A549 (cell line): ENCODE measurements at regions not wholly inside any gene's neighbourhood (a gene's known extent, or its start where the extent isn't known, plus 50 kb on each side); places are given as distances from the start of the nearest gene placed in this dataset.

Experiments used
- EP300 ChIP-seq, 2 experiments: fragments of >200 bp; sonication (Bioruptor Twin); formaldehyde crosslinking; IDR thresholded peaks; 2 replicates in 1 of 2; 3 replicates in 1 of 2; pipeline ENCODE4 v1.6.1; 2016 to 2017
- KDM1A ChIP-seq: fragments of 200-600 bp; sonication (generic); IDR thresholded peaks from 2 replicates; pipeline ENCODE4 v1.6.1; 2016; ENCODE audit warnings: low read depth, mild to moderate bottlenecking
- KDM5A ChIP-seq: fragments of 200-600 bp; sonication (generic); IDR thresholded peaks from 2 replicates; pipeline ENCODE4 v1.6.1; 2016; ENCODE audit warnings: antibody characterized with exemption, mild to moderate bottlenecking
- MYC ChIP-seq: IDR thresholded peaks from 2 replicates; pipeline ENCODE4 v1.6.1; 2012; ENCODE audit warnings: mild to moderate bottlenecking, inconsistent platforms, low read length, improper control_type of control experiment, borderline replicate concordance
- NR3C1 ChIP-seq: fragments of >200 bp; sonication (Bioruptor Twin); formaldehyde crosslinking; IDR thresholded peaks from 3 replicates; pipeline ENCODE4 v1.6.1; 2017
- POLR2A ChIP-seq: IDR thresholded peaks from 2 replicates; pipeline ENCODE4 v1.6.1; 2012; ENCODE audit warnings: mild to moderate bottlenecking, low read length
- RAD21 ChIP-seq, 2 experiments: fragments of >200 bp in 1 of 2; sonication (Bioruptor Twin) in 1 of 2; formaldehyde crosslinking in 1 of 2; IDR thresholded peaks in 1 of 2; conservative IDR thresholded peaks in 1 of 2; 2 replicates in 1 of 2; 3 replicates in 1 of 2; pipeline ENCODE4 v1.6.1; 2012 to 2018; ENCODE audit warnings: inconsistent platforms in 1 of 2
- SMC3 ChIP-seq: fragments of >200 bp; sonication (Bioruptor Twin); formaldehyde crosslinking; IDR thresholded peaks from 3 replicates; pipeline ENCODE4 v1.6.1; 2018; ENCODE audit warnings: inconsistent platforms
- TF ChIP-seq, protein P1 (sequence below): fragments of >200 bp; sonication (Bioruptor Twin); formaldehyde crosslinking; IDR thresholded peaks from 3 replicates; pipeline ENCODE4 v1.5.1; 2016
- TF ChIP-seq, protein P2 (sequence below): fragments of 200-600 bp; sonication (generic); IDR thresholded peaks from 2 replicates; pipeline ENCODE4 v1.6.1; 2016; ENCODE audit warnings: antibody characterized with exemption, mild to moderate bottlenecking, moderate library complexity
- TF ChIP-seq, protein P3 (sequence below): fragments of 150-350 bp; IDR thresholded peaks from 2 replicates; pipeline ENCODE4 v1.6.1; 2014; ENCODE audit warnings: low read depth, mild to moderate bottlenecking, low read length

DNA sequence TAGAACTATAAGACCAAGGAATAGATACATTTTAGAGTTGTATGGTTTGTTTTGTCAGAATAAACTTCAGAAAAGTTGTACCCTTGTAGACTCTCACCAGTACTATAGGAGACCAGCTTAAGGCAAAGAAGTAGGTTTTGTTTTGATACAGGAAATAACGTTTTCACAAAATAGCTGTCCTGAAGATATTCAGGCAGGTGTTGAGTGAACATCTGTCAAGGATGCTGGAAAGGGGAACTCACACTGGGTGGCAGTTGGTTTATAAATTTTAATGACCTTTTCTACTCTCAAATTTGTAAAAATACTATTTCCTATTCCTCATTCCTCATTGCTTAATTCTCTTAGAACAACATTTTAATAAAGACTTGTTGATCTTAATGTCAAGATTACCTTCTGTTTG, 174.0 kb upstream of the MAN1A1 start:
- TF ChIP-seq POLR2A (no peak), MYC (no peak), NR3C1 (no peak), EP300 (IDR thresholded peaks at IDR 0.05) (no peak), RAD21 (conservative IDR thresholded peaks at IDR 0.05 in 1 of 2, IDR thresholded peaks at IDR 0.05 in 1 of 2) (no peak), KDM1A (no peak), SMC3 (no peak), KDM5A (no peak)
- TF ChIP-seq, protein P1, sequence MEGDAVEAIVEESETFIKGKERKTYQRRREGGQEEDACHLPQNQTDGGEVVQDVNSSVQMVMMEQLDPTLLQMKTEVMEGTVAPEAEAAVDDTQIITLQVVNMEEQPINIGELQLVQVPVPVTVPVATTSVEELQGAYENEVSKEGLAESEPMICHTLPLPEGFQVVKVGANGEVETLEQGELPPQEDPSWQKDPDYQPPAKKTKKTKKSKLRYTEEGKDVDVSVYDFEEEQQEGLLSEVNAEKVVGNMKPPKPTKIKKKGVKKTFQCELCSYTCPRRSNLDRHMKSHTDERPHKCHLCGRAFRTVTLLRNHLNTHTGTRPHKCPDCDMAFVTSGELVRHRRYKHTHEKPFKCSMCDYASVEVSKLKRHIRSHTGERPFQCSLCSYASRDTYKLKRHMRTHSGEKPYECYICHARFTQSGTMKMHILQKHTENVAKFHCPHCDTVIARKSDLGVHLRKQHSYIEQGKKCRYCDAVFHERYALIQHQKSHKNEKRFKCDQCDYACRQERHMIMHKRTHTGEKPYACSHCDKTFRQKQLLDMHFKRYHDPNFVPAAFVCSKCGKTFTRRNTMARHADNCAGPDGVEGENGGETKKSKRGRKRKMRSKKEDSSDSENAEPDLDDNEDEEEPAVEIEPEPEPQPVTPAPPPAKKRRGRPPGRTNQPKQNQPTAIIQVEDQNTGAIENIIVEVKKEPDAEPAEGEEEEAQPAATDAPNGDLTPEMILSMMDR, result no peak
- TF ChIP-seq, protein P2, sequence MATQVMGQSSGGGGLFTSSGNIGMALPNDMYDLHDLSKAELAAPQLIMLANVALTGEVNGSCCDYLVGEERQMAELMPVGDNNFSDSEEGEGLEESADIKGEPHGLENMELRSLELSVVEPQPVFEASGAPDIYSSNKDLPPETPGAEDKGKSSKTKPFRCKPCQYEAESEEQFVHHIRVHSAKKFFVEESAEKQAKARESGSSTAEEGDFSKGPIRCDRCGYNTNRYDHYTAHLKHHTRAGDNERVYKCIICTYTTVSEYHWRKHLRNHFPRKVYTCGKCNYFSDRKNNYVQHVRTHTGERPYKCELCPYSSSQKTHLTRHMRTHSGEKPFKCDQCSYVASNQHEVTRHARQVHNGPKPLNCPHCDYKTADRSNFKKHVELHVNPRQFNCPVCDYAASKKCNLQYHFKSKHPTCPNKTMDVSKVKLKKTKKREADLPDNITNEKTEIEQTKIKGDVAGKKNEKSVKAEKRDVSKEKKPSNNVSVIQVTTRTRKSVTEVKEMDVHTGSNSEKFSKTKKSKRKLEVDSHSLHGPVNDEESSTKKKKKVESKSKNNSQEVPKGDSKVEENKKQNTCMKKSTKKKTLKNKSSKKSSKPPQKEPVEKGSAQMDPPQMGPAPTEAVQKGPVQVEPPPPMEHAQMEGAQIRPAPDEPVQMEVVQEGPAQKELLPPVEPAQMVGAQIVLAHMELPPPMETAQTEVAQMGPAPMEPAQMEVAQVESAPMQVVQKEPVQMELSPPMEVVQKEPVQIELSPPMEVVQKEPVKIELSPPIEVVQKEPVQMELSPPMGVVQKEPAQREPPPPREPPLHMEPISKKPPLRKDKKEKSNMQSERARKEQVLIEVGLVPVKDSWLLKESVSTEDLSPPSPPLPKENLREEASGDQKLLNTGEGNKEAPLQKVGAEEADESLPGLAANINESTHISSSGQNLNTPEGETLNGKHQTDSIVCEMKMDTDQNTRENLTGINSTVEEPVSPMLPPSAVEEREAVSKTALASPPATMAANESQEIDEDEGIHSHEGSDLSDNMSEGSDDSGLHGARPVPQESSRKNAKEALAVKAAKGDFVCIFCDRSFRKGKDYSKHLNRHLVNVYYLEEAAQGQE, result no peak
- TF ChIP-seq, protein P3, sequence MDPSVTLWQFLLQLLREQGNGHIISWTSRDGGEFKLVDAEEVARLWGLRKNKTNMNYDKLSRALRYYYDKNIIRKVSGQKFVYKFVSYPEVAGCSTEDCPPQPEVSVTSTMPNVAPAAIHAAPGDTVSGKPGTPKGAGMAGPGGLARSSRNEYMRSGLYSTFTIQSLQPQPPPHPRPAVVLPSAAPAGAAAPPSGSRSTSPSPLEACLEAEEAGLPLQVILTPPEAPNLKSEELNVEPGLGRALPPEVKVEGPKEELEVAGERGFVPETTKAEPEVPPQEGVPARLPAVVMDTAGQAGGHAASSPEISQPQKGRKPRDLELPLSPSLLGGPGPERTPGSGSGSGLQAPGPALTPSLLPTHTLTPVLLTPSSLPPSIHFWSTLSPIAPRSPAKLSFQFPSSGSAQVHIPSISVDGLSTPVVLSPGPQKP, result no peak
